ENCODE measurements at regions not wholly inside any gene's neighbourhood (a gene's known extent, or its start where the extent isn't known, plus 50 kb on each side); places are given as distances from the start of the nearest gene placed in this dataset.

GRCh38 chr12:114272605-114273004 is 133.3 kb downstream of the TBX5 start:
- Histone ChIP-seq H3K23me2 (ENCODE audit: insufficient read length, low read depth, low read length, poor library complexity, severe bottlenecking) (no peaks in the 10 kb centered on the region), H2AFZ (ENCODE audit: low read length) (no peak overlapping the region), H3K27ac (ENCODE audit: insufficient read length, low read depth, low read length) (no peak overlapping the region), H2BK12ac (ENCODE audit: insufficient read length, low read depth, low read length) (no peak overlapping the region), H3K23ac (ENCODE audit: insufficient read length, low read depth, low read length) (no peak overlapping the region), H3K9me3 (ENCODE audit: control insufficient read depth, low read depth, low read length) (no peaks in the 10 kb centered on the region), H2AK5ac (ENCODE audit: insufficient read length, low read length) (no peak overlapping the region), H3K9ac (ENCODE audit: extremely low read depth, insufficient read length, low read length) (no peak overlapping the region), H3K27me3 (ENCODE audit: insufficient read depth, low read length) (no peaks in the 10 kb centered on the region), H4K91ac (ENCODE audit: insufficient read length, low read depth, low read length) (no peak overlapping the region), H2BK5ac (ENCODE audit: insufficient read length, low read length) (no peak overlapping the region), H3K18ac (ENCODE audit: insufficient read length, low read depth, low read length) (no peak overlapping the region), H2BK120ac (ENCODE audit: low read depth, low read length, poor library complexity, severe bottlenecking) (no peak overlapping the region), H3K4me1 (ENCODE audit: insufficient read depth, low read length) (peaks cover 30% of the 10 kb centered on the region; the same call in 1 of the 2 replicates), H3T11ph (ENCODE audit: low read length) (no peak overlapping the region), H2BK15ac (ENCODE audit: low read depth, low read length) (no peak overlapping the region), H4K8ac (replicated peaks; ENCODE audit: insufficient read length, low read depth, low read length) (no peak overlapping the region), H4K20me1 (ENCODE audit: control insufficient read depth, insufficient read depth, insufficient read length) (no peaks in the 10 kb centered on the region), H3K14ac (ENCODE audit: insufficient read depth, low read length) (no peak overlapping the region), H4K5ac (ENCODE audit: insufficient read length, low read depth, low read length) (no peak overlapping the region), H3K4me2 (ENCODE audit: insufficient read depth, insufficient read length, low read length) (no peak overlapping the region), H3K79me1 (ENCODE audit: insufficient read depth, low read depth, low read length, poor library complexity, severe bottlenecking) (no peaks in the 10 kb centered on the region), H2BK20ac (ENCODE audit: low read depth, low read length, poor library complexity, severe bottlenecking) (no peak overlapping the region), H3K79me2 (ENCODE audit: insufficient read depth, low read length) (no peaks in the 10 kb centered on the region), H3K56ac (ENCODE audit: insufficient read length, low read depth, low read length) (no peak overlapping the region), H3K4ac (ENCODE audit: low read depth, low read length) (no peak overlapping the region)
- no peaks in the 10 kb centered on the region for H3K9me3 Mint-ChIP-seq
- H3K4me1 Mint-ChIP-seq = peaks cover 68 to 73% of the 10 kb centered on the region in 2 experiments
- H3K27me3 Mint-ChIP-seq (ENCODE audit: low read depth) = no peaks in the 10 kb centered on the region
- H3K27ac Mint-ChIP-seq = peak overlapping the region in 1 of 3 experiments; percentile 79; a peak in 3 of 7 replicates
- H3K36me3 Mint-ChIP-seq (ENCODE audit: insufficient read depth in 1 of 3, low read depth in 3 of 3) = no peaks in the 10 kb centered on the region
- no CpG with 5 or more reads among the region's 5 CpGs for WGBS (ENCODE audit: extremely low coverage, insufficient read length, low lambda C conversion rate)
- TF ChIP-seq, protein P1, sequence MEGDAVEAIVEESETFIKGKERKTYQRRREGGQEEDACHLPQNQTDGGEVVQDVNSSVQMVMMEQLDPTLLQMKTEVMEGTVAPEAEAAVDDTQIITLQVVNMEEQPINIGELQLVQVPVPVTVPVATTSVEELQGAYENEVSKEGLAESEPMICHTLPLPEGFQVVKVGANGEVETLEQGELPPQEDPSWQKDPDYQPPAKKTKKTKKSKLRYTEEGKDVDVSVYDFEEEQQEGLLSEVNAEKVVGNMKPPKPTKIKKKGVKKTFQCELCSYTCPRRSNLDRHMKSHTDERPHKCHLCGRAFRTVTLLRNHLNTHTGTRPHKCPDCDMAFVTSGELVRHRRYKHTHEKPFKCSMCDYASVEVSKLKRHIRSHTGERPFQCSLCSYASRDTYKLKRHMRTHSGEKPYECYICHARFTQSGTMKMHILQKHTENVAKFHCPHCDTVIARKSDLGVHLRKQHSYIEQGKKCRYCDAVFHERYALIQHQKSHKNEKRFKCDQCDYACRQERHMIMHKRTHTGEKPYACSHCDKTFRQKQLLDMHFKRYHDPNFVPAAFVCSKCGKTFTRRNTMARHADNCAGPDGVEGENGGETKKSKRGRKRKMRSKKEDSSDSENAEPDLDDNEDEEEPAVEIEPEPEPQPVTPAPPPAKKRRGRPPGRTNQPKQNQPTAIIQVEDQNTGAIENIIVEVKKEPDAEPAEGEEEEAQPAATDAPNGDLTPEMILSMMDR (conservative IDR thresholded peaks at IDR 0.05) = no peak
- no peak for DNase-seq
- H3K4me3 Mint-ChIP-seq = no peak overlapping the region
